ENCODE measurements at regions not wholly inside any gene's neighbourhood (a gene's known extent, or its start where the extent isn't known, plus 50 kb on each side); places are given as distances from the start of the nearest gene placed in this dataset.

GRCh38 chr3:124276133-124276532 is 284.2 kb upstream of the ROPN1 start:
- in situ Hi-C loops (cut with MboI; ENCODE audit: low pct_unique_long_range_greater_than_20kb, low sequenced_read_pairs, unreplicated experiment), result no loop called here
- TF ChIP-seq CTCF (IDR thresholded peaks at IDR 0.05; ENCODE audit: extremely low read depth, insufficient read depth, missing control alignments), result no peak
- no peak for DNase-seq (ENCODE audit: low spot score)

- in situ Hi-C loops (cut with MboI; ENCODE audit: low pct_unique_long_range_greater_than_20kb, low sequenced_read_pairs, unreplicated experiment), result no loop called here
- DNase-seq (ENCODE audit: low spot score), result no peak
- TF ChIP-seq CTCF (IDR thresholded peaks at IDR 0.05; ENCODE audit: extremely low read depth, insufficient read depth, missing control alignments), result no peak
These were observed 284.7 kb upstream of the ROPN1 start for GRCh38 chr3:124276539-124277143.

GRCh38 chr3:124277144-124277890 is 285.4 kb upstream of the ROPN1 start:
- in situ Hi-C loops (cut with MboI; ENCODE audit: low pct_unique_long_range_greater_than_20kb, low sequenced_read_pairs, unreplicated experiment), result no loop called here
- no peak for DNase-seq (ENCODE audit: low spot score)
- TF ChIP-seq CTCF (IDR thresholded peaks at IDR 0.05; ENCODE audit: extremely low read depth, insufficient read depth, missing control alignments), result no peak

- peak; percentile 42 for DNase-seq (ENCODE audit: low spot score)
- peak; percentile 42 for TF ChIP-seq CTCF (IDR thresholded peaks at IDR 0.05; ENCODE audit: extremely low read depth, insufficient read depth, missing control alignments)
- in situ Hi-C loops (cut with MboI; ENCODE audit: low pct_unique_long_range_greater_than_20kb, low sequenced_read_pairs, unreplicated experiment), result no loop called here
These were observed 289.8 kb upstream of the ROPN1 start for GRCh38 chr3:124281453-124282316.

- in situ Hi-C loops (cut with MboI; ENCODE audit: low pct_unique_long_range_greater_than_20kb, low sequenced_read_pairs, unreplicated experiment), result no loop called here
- TF ChIP-seq CTCF (IDR thresholded peaks at IDR 0.05; ENCODE audit: extremely low read depth, insufficient read depth, missing control alignments), result no peak
- no peak for DNase-seq (ENCODE audit: low spot score)
These were observed 291.1 kb upstream of the ROPN1 start for GRCh38 chr3:124282751-124283651.

- in situ Hi-C loops (cut with MboI; ENCODE audit: low pct_unique_long_range_greater_than_20kb, low sequenced_read_pairs, unreplicated experiment), result no loop called here
- TF ChIP-seq CTCF (IDR thresholded peaks at IDR 0.05; ENCODE audit: extremely low read depth, insufficient read depth, missing control alignments), result no peak
- no peak for DNase-seq (ENCODE audit: low spot score)
These were observed 291.7 kb upstream of the ROPN1 start for GRCh38 chr3:124283652-124284023.
